Anterior cingulate cortex (tissue), 58 donors: ENCODE measurements at regions not wholly inside any gene's neighbourhood (a gene's known extent, or its start where the extent isn't known, plus 50 kb on each side); places are given as distances from the start of the nearest gene placed in this dataset.

ENCODE experiments used
- DNase-seq, 58 donors: peaks; one replicate each; lab custom pipeline; 2025; lab: John Stamatoyannopoulos, UW

- DNase-seq: no peak
These were observed 69.2 kb upstream of the FAM9A start for GRCh38 chrX:8870411-8870810.

GRCh38 chrX:8869812-8870211, 68.6 kb upstream of the FAM9A start:
- no peak for DNase-seq

- DNase-seq: no peak
These were observed 67.7 kb upstream of the FAM9A start for GRCh38 chrX:8868906-8869305.

GRCh38 chrX:8868070-8868773, 67.0 kb upstream of the FAM9A start:
- no peak for DNase-seq

GRCh38 chrX:8867406-8867805, 66.2 kb upstream of the FAM9A start:
- DNase-seq: no peak

- DNase-seq: peak in 7 of 58 donors; percentile 0 to 2 (median 0)
These were observed 63.0 kb upstream of the FAM9A start for GRCh38 chrX:8864161-8864560.

- no peak for DNase-seq
These were observed 60.7 kb upstream of the FAM9A start for GRCh38 chrX:8861908-8862307.

GRCh38 chrX:8851231-8851886, 50.2 kb upstream of the FAM9A start:
- no peak for DNase-seq
